Hippocampal formation (tissue), 2 donors: ENCODE measurements at regions not wholly inside any gene's neighbourhood (a gene's known extent, or its start where the extent isn't known, plus 50 kb on each side); places are given as distances from the start of the nearest gene placed in this dataset.
"Not testable (repeated sequence)": the region's sequence is repeated elsewhere in the genome, so short reads cannot be mapped to it uniquely, and the experiment has no call there.

Experiments used
- DNase-seq, 2 donors: peaks; one replicate each; lab custom pipeline; 2025; lab: John Stamatoyannopoulos, UW

DNA sequence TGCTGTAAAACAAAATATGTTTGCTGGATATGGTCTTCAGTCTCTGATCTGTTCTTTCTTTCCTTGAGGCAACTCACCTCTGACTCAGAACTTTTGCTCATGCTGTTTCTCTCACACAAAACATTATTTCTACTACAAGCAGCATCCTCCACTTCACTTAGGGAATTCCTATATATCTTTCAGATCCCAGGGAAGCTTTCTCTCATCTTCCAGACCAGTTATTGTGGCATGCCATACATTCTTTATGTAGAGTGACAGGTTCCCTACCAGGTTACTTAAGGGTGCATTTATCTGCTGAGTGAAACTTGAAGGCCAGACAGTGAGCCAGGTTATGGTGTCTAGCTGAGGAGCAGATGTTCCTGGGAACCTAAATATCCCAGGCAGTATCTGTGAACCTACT lies 1226.0 kb downstream of the CDH8 start:
- no peak for DNase-seq

DNA sequence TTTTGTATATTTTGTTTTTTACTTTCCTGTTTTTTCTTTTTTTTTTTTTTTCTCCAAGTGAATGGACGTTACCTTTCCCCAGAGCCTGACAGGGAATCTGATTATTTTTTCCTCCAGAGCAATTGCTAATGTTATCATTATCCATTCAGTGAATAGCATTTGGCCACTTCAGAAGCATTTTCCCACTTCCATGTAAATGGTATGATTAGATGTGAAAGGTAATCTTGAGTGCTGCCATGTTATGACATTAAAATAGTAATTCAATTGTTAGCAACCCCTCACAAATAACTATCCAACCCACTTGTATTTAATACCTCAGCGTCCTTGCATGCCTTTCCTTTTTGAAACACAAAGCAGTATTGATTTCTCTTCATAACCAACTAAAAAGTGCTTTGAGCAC lies 1243.8 kb downstream of the CDH8 start:
- DNase-seq: no peak

DNA sequence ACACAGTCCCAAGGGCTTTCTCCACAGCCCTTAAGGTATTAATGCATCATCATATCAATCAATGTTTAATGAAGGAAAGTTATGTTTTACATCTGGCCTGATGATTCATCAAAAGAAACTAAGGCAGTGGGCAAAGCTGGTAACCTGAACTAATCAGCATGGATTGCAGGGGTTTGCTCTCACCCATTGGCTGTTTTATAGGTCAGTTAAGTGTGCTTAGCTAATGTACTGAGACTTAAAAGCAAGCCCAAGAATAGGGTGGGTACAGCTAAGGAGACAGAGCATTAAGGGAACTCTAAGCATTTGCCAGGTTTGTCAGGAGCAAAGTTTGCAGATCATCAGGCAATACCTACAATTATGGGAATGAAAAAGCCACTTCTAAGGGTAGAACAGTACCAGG lies 1247.6 kb downstream of the CDH8 start:
- no peak for DNase-seq

DNA sequence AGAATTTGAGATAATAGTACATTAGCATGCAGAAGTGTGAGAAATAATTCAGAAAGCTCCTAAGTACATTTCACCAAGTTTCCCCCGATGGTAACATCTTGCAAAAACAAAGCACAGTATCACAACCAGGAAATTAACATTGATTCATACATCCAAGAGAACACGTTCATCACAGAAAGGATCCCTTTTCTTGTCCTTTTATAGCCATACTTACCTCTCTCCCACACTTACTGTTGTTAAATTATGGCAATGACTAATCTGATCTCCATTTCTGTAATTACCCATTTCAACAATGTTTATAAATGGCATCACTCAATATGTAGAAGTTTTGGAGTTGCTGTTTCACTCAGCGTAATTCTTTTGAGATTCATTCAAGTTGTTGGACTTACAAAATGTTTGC lies 1260.0 kb downstream of the CDH8 start:
- no peak for DNase-seq

GRCh38 chr16:60771138-60771537 lies 1265.1 kb downstream of the CDH8 start:
- no peak for DNase-seq

DNA sequence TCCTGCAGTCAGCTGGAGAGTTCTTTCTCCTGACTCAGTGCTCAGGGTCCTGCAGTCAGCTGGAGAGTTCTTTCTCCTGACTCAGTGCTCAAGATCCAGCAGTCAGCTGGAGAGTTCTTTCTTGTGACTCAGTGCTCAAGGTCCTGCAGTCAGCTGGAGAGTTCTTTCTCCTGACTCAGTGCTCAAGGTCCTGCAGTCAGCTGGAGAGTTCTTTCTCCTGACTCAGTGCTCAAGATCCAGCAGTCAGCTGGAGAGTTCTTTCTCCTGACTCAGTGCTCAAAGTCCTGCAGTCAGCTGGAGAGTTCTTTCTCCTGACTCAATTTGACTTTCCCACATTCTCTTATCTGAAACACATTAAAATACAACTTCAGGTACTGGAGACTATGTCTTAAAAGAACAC lies 1265.9 kb downstream of the CDH8 start:
- DNase-seq: not testable (repeated sequence)

DNA sequence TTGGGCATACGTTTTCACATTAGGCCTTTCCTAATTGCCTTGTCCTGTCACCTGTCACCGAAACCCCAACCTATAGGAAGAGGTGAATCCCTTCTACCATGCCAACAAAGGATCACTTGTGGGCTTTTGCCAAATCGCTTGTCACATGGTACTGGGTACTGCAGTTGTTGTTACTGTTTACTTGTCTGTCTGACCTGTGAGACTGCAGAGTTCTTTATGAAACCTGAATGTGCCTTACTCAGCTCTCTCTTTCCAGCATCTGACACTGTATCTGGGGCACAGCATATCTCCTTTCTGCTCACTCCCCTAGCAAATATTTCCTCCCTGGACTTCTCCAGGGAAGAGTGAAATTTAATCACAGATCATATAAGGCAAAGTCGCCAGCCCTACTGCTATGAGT lies 1272.4 kb downstream of the CDH8 start:
- no peak for DNase-seq

GRCh38 chr16:60755907-60756306 lies 1280.3 kb downstream of the CDH8 start:
- no peak for DNase-seq

DNA sequence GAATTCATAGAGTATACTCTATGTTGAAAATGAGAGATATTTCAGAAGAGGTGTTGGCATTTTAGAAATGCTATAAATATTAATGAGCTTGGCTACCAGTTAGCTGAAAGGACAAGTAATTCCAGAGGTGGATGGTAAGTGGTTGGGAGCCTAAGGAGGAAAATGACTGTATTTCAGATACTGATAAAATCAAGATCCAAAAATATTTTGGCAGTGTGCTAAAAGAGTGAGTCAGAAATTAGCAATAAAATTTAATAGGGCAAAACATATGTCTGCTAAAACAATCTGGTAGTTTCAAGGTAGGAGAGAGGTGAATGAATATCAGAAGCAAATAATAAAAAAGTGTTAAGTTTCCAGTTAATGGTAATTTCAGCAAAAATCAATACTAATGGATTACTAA lies 1287.9 kb downstream of the CDH8 start:
- DNase-seq: no peak

- no peak for DNase-seq
Observed at GRCh38 chr16:60744198-60744597, 1292.0 kb downstream of the CDH8 start.

GRCh38 chr16:60741810-60742209 lies 1294.4 kb downstream of the CDH8 start:
- no peak for DNase-seq

DNA sequence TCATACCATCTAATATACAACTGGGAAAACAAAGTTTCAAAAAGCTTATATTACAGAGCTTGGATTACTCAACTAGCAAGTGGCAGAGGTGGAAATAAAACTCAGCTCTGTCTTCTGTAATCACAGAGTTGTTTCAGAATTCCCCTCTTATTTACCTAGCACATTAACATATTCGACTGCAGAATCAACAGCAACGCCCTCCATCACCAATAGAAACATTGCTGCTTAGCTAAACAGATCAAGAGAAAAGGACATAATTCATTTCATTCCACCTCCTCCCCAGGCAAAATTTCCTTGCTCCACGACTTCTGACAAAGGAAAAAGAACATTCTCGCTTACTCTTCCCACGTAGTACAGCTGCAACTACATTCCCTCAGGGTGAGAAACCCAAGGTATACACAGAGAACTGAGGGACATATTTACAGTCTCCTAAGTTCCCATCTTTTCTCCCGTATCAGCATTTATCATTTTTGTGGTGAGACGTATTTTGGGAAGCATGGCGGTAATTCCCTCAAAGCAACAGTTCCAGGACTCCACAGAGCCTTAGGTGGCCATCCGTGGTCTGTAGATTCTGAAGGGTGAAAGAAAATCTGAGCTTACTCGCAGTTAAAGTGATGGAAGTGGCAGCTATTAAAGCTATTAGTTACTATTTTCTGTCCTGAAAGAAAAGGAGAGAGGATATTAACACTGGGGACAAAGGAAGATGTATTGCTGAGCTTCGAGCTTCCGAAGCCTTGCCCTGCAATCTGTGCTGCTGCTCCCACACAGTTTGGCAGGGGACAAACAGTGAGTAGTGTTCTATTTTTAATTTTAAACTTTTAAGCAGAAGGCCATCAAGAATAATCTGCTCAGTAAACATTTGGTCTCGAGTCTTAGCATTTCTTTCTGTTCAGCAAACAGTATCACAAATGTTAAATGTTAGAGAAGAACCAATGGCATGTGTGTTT lies 1296.2 kb downstream of the CDH8 start:
- no peak for DNase-seq

GRCh38 chr16:60731329-60732050 lies 1304.7 kb downstream of the CDH8 start:
- DNase-seq: no peak

DNA sequence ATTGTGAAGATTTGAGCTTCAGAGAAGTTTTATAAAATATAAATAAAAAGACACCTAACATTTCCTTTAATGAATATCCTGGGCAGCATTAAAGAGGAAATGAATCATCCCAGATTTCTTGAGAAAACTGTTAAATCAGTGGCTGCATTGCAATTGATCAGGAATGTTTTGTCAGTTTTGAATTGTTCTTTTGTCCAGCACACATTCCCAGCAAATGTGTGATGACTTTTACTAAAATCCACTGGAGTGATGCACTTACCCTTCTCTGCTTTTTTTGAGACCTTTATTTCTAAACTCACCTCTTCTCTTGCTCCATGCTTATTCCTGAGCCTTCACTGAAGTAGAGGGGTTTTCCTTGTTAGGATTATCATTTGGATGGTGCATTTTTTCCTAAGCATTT lies 1307.2 kb downstream of the CDH8 start:
- no peak for DNase-seq

- no peak for DNase-seq
Observed at GRCh38 chr16:60727851-60728250, 1308.4 kb downstream of the CDH8 start.

GRCh38 chr16:60720060-60720459 lies 1316.2 kb downstream of the CDH8 start:
- DNase-seq: no peak

- DNase-seq: no peak
Observed at GRCh38 chr16:60717808-60718207, 1318.4 kb downstream of the CDH8 start.

GRCh38 chr16:60712144-60712543 lies 1324.1 kb downstream of the CDH8 start:
- no peak for DNase-seq

DNA sequence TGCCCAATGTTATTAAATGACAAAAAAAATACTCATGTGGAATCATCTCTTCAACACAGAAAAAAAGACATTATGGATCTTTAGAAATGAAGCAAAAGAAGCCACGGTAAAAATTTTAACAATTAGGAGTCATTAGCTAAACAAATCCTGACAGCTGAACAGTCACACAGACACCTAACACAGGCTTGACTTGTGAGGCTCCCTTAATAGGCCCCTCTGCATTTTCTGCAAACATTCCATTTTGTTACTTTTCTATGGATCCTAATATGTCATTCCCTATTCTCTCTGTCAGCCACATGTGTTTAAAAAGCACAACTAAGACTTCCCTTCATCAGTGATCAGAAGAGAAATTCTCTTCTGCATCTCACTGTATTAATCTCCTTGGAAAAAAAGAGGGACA lies 1331.5 kb downstream of the CDH8 start:
- DNase-seq: no peak

GRCh38 chr16:60703096-60703495 lies 1333.1 kb downstream of the CDH8 start:
- no peak for DNase-seq

- no peak for DNase-seq
Observed at GRCh38 chr16:60686824-60687223, 1349.4 kb downstream of the CDH8 start.

GRCh38 chr16:60684002-60684401 lies 1352.2 kb downstream of the CDH8 start:
- no peak for DNase-seq

DNA sequence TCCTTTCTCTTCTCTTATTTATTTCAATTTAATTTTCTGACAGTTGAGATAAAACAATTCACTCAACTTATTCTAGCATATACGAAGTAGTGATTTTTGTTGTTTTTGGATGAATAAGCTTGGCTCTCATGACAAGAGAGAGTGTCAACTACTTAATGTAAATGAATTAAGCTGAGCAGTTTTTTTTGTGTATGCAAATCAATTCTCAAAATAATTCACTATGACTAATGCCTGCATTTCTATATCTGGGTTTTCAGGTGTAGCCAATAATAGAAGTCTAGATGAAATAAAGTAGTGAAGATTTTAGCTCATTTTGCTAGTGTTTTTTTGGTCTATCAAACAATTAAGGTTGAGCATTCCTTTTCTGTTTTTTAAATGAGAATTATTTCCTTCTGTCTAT lies 1354.0 kb downstream of the CDH8 start:
- no peak for DNase-seq
